ENCODE measurements at regions not wholly inside any gene's neighbourhood (a gene's known extent, or its start where the extent isn't known, plus 50 kb on each side); places are given as distances from the start of the nearest gene placed in this dataset.
"Not testable (repeated sequence)": the region's sequence is repeated elsewhere in the genome, so short reads cannot be mapped to it uniquely, and the experiment has no call there.

- Histone ChIP-seq H3K4me3 (no peak overlapping the region), H3K27me3 (no peaks in the 10 kb centered on the region), H3K4me1 (no peaks in the 10 kb centered on the region), H3K36me3 (no peaks in the 10 kb centered on the region), H3K27ac (no peak overlapping the region), H3K9me3 (peaks cover 0 to 5% of the 10 kb centered on the region in 2 donors)
- in situ Hi-C loops (cut with MboI; ENCODE audit: low pct_ligation_motif_present in 1 of 4, low pct_unique_long_range_greater_than_20kb in 1 of 4, low sequenced_read_pairs in 3 of 4) (no loop called here), intact Hi-C loops (cut with DNase I; ENCODE audit: low total_unique reads) (no loop called here)
- 20 to 32% methylated on average over 1 of the region's 1 CpG for WGBS, 2 donors (ENCODE audit: low coverage in 1 of 2)
- TF ChIP-seq POLR2A (IDR thresholded peaks at IDR 0.05) (no peak), EP300 (IDR thresholded peaks at IDR 0.05; ENCODE audit: low read depth) (no peak), POLR2AphosphoS5 (IDR thresholded peaks at IDR 0.05) (no peak)
- TF ChIP-seq, protein P1, sequence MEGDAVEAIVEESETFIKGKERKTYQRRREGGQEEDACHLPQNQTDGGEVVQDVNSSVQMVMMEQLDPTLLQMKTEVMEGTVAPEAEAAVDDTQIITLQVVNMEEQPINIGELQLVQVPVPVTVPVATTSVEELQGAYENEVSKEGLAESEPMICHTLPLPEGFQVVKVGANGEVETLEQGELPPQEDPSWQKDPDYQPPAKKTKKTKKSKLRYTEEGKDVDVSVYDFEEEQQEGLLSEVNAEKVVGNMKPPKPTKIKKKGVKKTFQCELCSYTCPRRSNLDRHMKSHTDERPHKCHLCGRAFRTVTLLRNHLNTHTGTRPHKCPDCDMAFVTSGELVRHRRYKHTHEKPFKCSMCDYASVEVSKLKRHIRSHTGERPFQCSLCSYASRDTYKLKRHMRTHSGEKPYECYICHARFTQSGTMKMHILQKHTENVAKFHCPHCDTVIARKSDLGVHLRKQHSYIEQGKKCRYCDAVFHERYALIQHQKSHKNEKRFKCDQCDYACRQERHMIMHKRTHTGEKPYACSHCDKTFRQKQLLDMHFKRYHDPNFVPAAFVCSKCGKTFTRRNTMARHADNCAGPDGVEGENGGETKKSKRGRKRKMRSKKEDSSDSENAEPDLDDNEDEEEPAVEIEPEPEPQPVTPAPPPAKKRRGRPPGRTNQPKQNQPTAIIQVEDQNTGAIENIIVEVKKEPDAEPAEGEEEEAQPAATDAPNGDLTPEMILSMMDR (IDR thresholded peaks at IDR 0.05) = no peak
- DNase-seq = no peak
Measured at GRCh38 chr1:215321802-215322201, 239.3 kb downstream of the KCNK2 start.

DNA sequence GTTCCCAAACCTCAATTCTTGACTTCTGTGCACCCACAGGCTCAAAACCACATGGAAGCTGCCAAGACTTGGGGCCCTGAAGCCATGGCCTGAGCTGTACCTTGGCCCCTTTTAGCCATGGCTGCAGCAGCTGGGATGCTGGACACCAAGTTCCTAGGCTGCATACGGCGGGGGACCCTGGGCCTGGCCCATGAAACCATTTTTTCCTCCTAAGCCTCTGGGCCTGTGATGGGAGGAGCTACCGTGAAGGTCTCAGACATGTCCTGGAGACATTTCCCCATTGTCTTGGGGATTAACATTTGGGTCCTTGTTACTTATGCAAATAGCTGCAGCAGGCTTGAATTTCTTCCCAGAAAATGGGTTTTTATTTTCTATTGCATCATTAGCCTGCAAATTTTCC, 241.5 kb downstream of the KCNK2 start:
- 50 to 87% methylated on average over 2 to 3 of the region's 3 CpGs for WGBS, 2 donors (ENCODE audit: low coverage in 1 of 2)
- H3K9me3 ChIP-seq; H3K4me3 ChIP-seq; H3K36me3 ChIP-seq; H3K27ac ChIP-seq; DNase-seq; in situ Hi-C loops (cut with MboI; ENCODE audit: low pct_ligation_motif_present in 1 of 4, low pct_unique_long_range_greater_than_20kb in 1 of 4, low sequenced_read_pairs in 3 of 4); H3K4me1 ChIP-seq; intact Hi-C loops (cut with DNase I; ENCODE audit: low total_unique reads); H3K27me3 ChIP-seq: not testable (repeated sequence)

- no peak for TF ChIP-seq POLR2AphosphoS5 (IDR thresholded peaks at IDR 0.05)
- TF ChIP-seq POLR2A (IDR thresholded peaks at IDR 0.05) = no peak
- TF ChIP-seq, protein P1 (IDR thresholded peaks at IDR 0.05) = no peak
- no peak for TF ChIP-seq EP300 (IDR thresholded peaks at IDR 0.05; ENCODE audit: low read depth)
- H3K9me3 ChIP-seq = no peaks in the 10 kb centered on the region
- no peaks in the 10 kb centered on the region for H3K4me1 ChIP-seq
- intact Hi-C loops (cut with DNase I; ENCODE audit: low total_unique reads) = no loop called here
- no peak for DNase-seq
- H3K4me3 ChIP-seq = no peak overlapping the region
- H3K27me3 ChIP-seq = no peaks in the 10 kb centered on the region
- no peaks in the 10 kb centered on the region for H3K36me3 ChIP-seq
- no peak overlapping the region for H3K27ac ChIP-seq
- in situ Hi-C loops (cut with MboI; ENCODE audit: low pct_ligation_motif_present in 1 of 4, low pct_unique_long_range_greater_than_20kb in 1 of 4, low sequenced_read_pairs in 3 of 4) = no loop called here
Measured at GRCh38 chr1:215330426-215330825, 236.7 kb upstream of the KCTD3 start.

DNA sequence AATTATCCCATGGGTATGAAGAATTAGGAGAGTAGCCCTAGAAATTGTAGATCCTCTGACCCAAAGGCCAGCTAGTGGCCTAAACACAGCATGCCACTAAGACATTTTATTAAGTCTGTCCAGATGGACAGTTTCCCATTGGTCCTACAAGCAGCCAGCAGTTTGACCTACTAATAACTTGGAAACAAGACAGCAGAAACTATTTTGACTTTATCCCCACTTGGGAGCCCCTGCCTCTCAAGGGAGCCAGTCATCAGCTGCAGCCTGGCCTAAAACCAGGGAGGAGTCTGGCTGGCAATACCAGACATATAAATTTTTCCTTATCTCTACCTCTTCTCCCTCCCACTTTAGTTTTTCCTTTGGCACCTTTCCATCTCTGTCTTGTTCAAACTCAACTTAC, 222.6 kb upstream of the KCTD3 start:
- TF ChIP-seq EP300 (IDR thresholded peaks at IDR 0.05; ENCODE audit: low read depth) (no peak), POLR2AphosphoS5 (IDR thresholded peaks at IDR 0.05) (no peak), POLR2A (IDR thresholded peaks at IDR 0.05) (no peak)
- TF ChIP-seq, protein P1 (IDR thresholded peaks at IDR 0.05) = no peak
- DNase-seq = no peak
- Histone ChIP-seq H3K4me3 (no peak overlapping the region), H3K9me3 (no peaks in the 10 kb centered on the region), H3K27me3 (no peaks in the 10 kb centered on the region), H3K27ac (no peak overlapping the region), H3K4me1 (no peaks in the 10 kb centered on the region), H3K36me3 (no peaks in the 10 kb centered on the region)
- intact Hi-C loops (cut with DNase I; ENCODE audit: low total_unique reads) (no loop called here), in situ Hi-C loops (cut with MboI; ENCODE audit: low pct_ligation_motif_present in 1 of 4, low pct_unique_long_range_greater_than_20kb in 1 of 4, low sequenced_read_pairs in 3 of 4) (no loop called here)

DNA sequence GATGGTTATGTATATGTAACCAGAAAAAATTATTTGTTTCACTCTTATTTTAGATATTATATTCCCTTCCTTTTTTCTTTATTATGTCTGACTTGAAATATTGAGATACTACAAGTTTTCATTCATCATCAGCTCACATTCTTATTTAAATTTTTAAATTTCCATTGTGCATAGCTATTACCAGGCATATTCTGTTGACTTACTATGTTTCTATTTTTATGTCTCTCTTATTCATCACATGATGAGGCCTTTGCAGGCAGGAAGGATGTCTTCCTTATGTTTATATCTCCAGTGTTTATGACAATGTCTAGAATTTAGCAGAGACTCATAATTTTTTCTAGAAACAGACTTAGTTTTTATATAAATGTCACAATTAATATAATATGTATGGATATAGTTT, 221.9 kb upstream of the KCTD3 start:
- in situ Hi-C loops (cut with MboI; ENCODE audit: low pct_ligation_motif_present in 1 of 4, low pct_unique_long_range_greater_than_20kb in 1 of 4, low sequenced_read_pairs in 3 of 4) = no loop called here
- TF ChIP-seq EP300 (IDR thresholded peaks at IDR 0.05; ENCODE audit: low read depth) = no peak
- TF ChIP-seq POLR2A (IDR thresholded peaks at IDR 0.05) = no peak
- TF ChIP-seq POLR2AphosphoS5 (IDR thresholded peaks at IDR 0.05) = no peak
- TF ChIP-seq, protein P1 (IDR thresholded peaks at IDR 0.05) = no peak
- H3K27ac ChIP-seq = no peak overlapping the region

More for the DNA sequence above, 221.9 kb upstream of the KCTD3 start:
- no peaks in the 10 kb centered on the region for H3K36me3 ChIP-seq
- H3K27me3 ChIP-seq = no peaks in the 10 kb centered on the region
- intact Hi-C loops (cut with DNase I; ENCODE audit: low total_unique reads) = no loop called here
- no peak for DNase-seq
- no peaks in the 10 kb centered on the region for H3K4me1 ChIP-seq
- H3K9me3 ChIP-seq = no peaks in the 10 kb centered on the region
- H3K4me3 ChIP-seq = no peak overlapping the region

Measured in transverse colon (tissue), 4 donors.